ENCODE measurements at regions not wholly inside any gene's neighbourhood (a gene's known extent, or its start where the extent isn't known, plus 50 kb on each side); places are given as distances from the start of the nearest gene placed in this dataset.
A peak's percentile ranks its signal among the peaks of the same experiment; 100 is the strongest.

DNA sequence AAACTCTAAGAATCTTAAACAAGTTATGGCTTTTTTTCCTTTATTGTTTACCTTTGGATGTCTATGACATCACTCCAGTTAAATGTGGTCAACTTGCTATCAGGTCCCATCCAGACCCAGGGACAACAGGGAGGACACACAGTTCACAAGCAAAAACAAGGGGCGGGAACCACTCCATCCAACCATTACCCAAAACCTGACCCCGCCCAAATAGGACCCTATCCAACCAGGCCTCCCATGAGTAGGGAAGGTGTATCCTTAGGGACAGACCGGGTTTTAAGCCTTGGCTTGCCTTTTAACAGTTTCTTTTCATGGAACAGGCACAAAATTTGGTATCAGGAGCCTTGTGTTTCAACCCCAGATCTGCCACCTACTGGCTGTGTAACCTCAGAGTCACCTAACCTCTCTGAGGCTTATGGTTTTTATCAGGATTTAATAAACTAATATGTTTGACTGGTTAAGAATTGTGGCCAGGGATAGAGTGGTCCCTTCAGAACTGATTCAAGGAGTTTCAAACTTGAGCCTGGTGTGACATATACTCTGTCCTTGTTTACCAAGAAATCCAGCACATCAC lies 127.7 kb upstream of the RAD23B start:
- no peak for DNase-seq (ENCODE audit: low spot score)
- Mint-ChIP-seq H3K27me3 (ENCODE audit: low read depth) (peaks cover 4% of the 10 kb centered on the region), H3K4me3 (ENCODE audit: unreplicated experiment) (no peak overlapping the region), H3K9me3 (ENCODE audit: low read depth) (peaks cover 3% of the 10 kb centered on the region), H3K36me3 (ENCODE audit: low read depth) (no peaks in the 10 kb centered on the region), H3K27ac (ENCODE audit: unreplicated experiment) (no peak overlapping the region), H3K4me1 (ENCODE audit: low read depth) (no peaks in the 10 kb centered on the region)
- TF ChIP-seq, protein P1, sequence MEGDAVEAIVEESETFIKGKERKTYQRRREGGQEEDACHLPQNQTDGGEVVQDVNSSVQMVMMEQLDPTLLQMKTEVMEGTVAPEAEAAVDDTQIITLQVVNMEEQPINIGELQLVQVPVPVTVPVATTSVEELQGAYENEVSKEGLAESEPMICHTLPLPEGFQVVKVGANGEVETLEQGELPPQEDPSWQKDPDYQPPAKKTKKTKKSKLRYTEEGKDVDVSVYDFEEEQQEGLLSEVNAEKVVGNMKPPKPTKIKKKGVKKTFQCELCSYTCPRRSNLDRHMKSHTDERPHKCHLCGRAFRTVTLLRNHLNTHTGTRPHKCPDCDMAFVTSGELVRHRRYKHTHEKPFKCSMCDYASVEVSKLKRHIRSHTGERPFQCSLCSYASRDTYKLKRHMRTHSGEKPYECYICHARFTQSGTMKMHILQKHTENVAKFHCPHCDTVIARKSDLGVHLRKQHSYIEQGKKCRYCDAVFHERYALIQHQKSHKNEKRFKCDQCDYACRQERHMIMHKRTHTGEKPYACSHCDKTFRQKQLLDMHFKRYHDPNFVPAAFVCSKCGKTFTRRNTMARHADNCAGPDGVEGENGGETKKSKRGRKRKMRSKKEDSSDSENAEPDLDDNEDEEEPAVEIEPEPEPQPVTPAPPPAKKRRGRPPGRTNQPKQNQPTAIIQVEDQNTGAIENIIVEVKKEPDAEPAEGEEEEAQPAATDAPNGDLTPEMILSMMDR (IDR thresholded peaks at IDR 0.05): peak; percentile 56

DNA sequence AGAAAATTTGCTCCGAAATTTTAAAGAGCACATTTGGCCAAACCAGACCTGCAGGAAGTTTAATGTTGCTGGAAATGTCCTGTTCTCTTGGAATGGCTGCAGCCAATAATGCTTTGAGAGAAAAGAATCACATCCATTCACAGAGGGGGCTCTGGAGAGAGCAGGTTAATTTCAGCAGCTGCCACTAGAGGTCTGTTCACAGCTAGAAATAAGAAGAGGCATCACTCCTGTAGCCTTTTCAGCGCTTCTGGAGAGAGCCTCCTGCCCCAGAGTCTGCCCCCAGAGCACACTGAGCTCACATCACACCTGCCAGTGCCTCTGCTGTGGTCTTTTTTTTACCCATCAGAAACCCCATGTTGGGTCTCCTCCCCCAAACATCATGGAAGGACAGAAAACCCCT lies 124.8 kb upstream of the RAD23B start:
- Mint-ChIP-seq H3K4me1 (ENCODE audit: low read depth) (no peaks in the 10 kb centered on the region), H3K27me3 (ENCODE audit: low read depth) (peaks cover 4% of the 10 kb centered on the region), H3K27ac (ENCODE audit: unreplicated experiment) (no peak overlapping the region), H3K4me3 (ENCODE audit: unreplicated experiment) (no peak overlapping the region), H3K9me3 (ENCODE audit: low read depth) (no peaks in the 10 kb centered on the region), H3K36me3 (ENCODE audit: low read depth) (no peaks in the 10 kb centered on the region)
- TF ChIP-seq, protein P1 (IDR thresholded peaks at IDR 0.05): peak; percentile 82
- DNase-seq (ENCODE audit: low spot score): no peak

DNA sequence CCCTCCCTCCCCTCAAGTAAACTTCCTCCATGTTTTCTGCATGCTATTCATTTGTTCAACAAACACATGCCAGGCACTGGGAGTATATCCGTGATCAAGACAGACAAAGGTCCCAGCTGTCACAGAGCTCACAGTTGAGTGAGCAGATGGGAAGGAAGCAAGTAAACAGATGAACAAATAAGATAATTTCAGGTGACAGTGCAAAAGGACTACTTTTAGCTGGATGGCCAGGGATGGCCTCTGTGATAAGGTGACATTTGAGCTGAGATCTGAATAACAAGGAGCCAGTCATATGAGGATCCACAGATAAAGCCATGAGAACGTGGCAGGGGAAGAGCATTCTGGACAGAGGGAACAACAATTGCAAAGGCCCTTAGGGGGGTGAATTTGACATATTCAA lies 121.7 kb upstream of the RAD23B start:
- Mint-ChIP-seq H3K4me3 (ENCODE audit: unreplicated experiment) (no peak overlapping the region), H3K27me3 (ENCODE audit: low read depth) (peaks cover 4% of the 10 kb centered on the region), H3K9me3 (ENCODE audit: low read depth) (no peaks in the 10 kb centered on the region), H3K4me1 (ENCODE audit: low read depth) (no peaks in the 10 kb centered on the region), H3K36me3 (ENCODE audit: low read depth) (no peaks in the 10 kb centered on the region), H3K27ac (ENCODE audit: unreplicated experiment) (no peak overlapping the region)
- no peak for DNase-seq (ENCODE audit: low spot score)
- TF ChIP-seq, protein P1 (IDR thresholded peaks at IDR 0.05): no peak

DNA sequence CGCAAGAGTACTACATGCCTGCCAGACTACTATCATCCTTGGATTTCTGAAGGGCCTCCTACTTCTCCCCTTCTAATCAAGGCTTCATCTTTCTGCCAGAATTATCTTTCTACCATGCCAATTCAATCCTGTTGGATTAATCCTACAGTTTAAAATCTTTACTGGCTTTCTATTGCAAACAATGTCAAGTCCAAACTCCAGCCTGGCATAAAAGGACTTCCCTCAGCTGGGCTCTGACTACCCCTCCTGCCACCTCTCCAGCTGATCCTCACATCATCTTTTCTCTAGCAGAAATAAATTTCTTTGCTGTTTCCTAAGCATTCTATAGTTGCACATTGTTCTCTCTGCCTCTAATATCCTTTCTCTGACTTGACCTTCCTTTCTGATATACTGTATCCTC lies 119.7 kb upstream of the RAD23B start:
- Mint-ChIP-seq H3K4me3 (ENCODE audit: unreplicated experiment) (no peak overlapping the region), H3K27ac (ENCODE audit: unreplicated experiment) (no peak overlapping the region), H3K27me3 (ENCODE audit: low read depth) (no peaks in the 10 kb centered on the region), H3K36me3 (ENCODE audit: low read depth) (no peaks in the 10 kb centered on the region), H3K9me3 (ENCODE audit: low read depth) (no peaks in the 10 kb centered on the region), H3K4me1 (ENCODE audit: low read depth) (no peaks in the 10 kb centered on the region)
- no peak for DNase-seq (ENCODE audit: low spot score)
- TF ChIP-seq, protein P1 (IDR thresholded peaks at IDR 0.05): no peak

DNA sequence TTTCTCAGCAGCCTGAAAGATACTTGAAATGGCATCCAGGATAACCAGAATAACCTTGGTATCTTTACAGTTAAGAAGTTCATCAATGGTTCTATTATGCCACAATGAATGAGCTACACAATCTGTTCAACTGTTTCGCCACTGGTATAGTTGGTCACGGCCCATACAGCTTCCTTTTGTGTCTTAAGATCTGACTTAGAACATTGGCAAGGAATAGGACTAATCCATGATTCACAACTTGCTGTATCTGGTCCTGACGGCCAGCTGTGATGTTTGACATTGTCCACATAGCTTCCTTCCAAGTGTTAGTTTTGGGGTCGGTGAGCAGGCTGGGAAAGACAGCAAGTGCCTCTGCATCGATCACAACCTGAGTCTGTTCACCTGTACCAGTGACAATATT lies 113.3 kb upstream of the RAD23B start:
- no peak for DNase-seq (ENCODE audit: low spot score)
- peaks cover 16% of the 10 kb centered on the region for H3K4me1 Mint-ChIP-seq (ENCODE audit: low read depth)
- H3K4me3 Mint-ChIP-seq (ENCODE audit: unreplicated experiment): no peak overlapping the region
- TF ChIP-seq, protein P1 (IDR thresholded peaks at IDR 0.05): no peak
- no peaks in the 10 kb centered on the region for H3K9me3 Mint-ChIP-seq (ENCODE audit: low read depth)
- H3K27me3 Mint-ChIP-seq (ENCODE audit: low read depth): no peaks in the 10 kb centered on the region
- H3K36me3 Mint-ChIP-seq (ENCODE audit: low read depth): no peaks in the 10 kb centered on the region
- no peak overlapping the region for H3K27ac Mint-ChIP-seq (ENCODE audit: unreplicated experiment)

All from chondrocyte (in vitro differentiated cells).